BLaER1 (cell line): ENCODE measurements at regions not wholly inside any gene's neighbourhood (a gene's known extent, or its start where the extent isn't known, plus 50 kb on each side); places are given as distances from the start of the nearest gene placed in this dataset.

Experiments
- H3K27ac ChIP-seq: shearing (Covaris generic); formaldehyde crosslinking; 2 replicates; pipeline ENCODE4 v1.8.1; 2022
- H3K27me3 ChIP-seq: shearing (Covaris generic); formaldehyde crosslinking; 2 replicates; pipeline ENCODE4 v1.8.1; 2022
- H3K36me3 ChIP-seq: shearing (Covaris generic); formaldehyde crosslinking; 2 replicates; pipeline ENCODE4 v1.8.1; 2022
- H3K4me1 ChIP-seq: shearing (Covaris generic); formaldehyde crosslinking; 2 replicates; pipeline ENCODE4 v1.8.1; 2022
- H3K4me2 ChIP-seq: shearing (Covaris generic); formaldehyde crosslinking; 2 replicates; pipeline ENCODE4 v1.8.1; 2022
- H3K4me3 ChIP-seq: shearing (Covaris generic); formaldehyde crosslinking; 2 replicates; pipeline ENCODE4 v1.8.1; 2022
- H3K9ac ChIP-seq: shearing (Covaris generic); formaldehyde crosslinking; 2 replicates; pipeline ENCODE4 v1.8.1; 2022
- H3K9me3 ChIP-seq: shearing (Covaris generic); formaldehyde crosslinking; 2 replicates; pipeline ENCODE4 v1.8.1; 2022
- H4K20me1 ChIP-seq: shearing (Covaris generic); formaldehyde crosslinking; 2 replicates; pipeline ENCODE4 v1.8.1; 2022
- Cebpa-rat ChIP-seq: shearing (Covaris generic); IDR thresholded peaks from 2 replicates; pipeline ENCODE4 v1.8.1; 2022

- H4K20me1 ChIP-seq, result no peaks in the 10 kb centered on the region
- no peaks in the 10 kb centered on the region for H3K4me1 ChIP-seq
- H3K9ac ChIP-seq, result no peak overlapping the region
- H3K4me3 ChIP-seq, result no peak overlapping the region
- no peak overlapping the region for H3K4me2 ChIP-seq
- TF ChIP-seq Cebpa-rat, result no peak
- no peaks in the 10 kb centered on the region for H3K27me3 ChIP-seq
- H3K9me3 ChIP-seq, result no peaks in the 10 kb centered on the region
- no peak overlapping the region for H3K27ac ChIP-seq
- no peaks in the 10 kb centered on the region for H3K36me3 ChIP-seq
Observed at GRCh38 chr10:20998036-20998435, 100.9 kb upstream of the NEBL start.

GRCh38 chr10:20995123-20995987 is 98.2 kb upstream of the NEBL start:
- no peak overlapping the region for H3K27ac ChIP-seq
- H3K9ac ChIP-seq, result no peak overlapping the region
- no peaks in the 10 kb centered on the region for H3K9me3 ChIP-seq
- no peak for TF ChIP-seq Cebpa-rat
- H3K36me3 ChIP-seq, result no peaks in the 10 kb centered on the region
- H4K20me1 ChIP-seq, result no peaks in the 10 kb centered on the region
- no peak overlapping the region for H3K4me2 ChIP-seq
- no peak overlapping the region for H3K4me3 ChIP-seq
- H3K4me1 ChIP-seq, result no peaks in the 10 kb centered on the region
- H3K27me3 ChIP-seq, result no peaks in the 10 kb centered on the region

GRCh38 chr10:20993830-20994527 is 96.9 kb upstream of the NEBL start:
- no peaks in the 10 kb centered on the region for H3K4me1 ChIP-seq
- H4K20me1 ChIP-seq, result no peaks in the 10 kb centered on the region
- H3K9me3 ChIP-seq, result no peaks in the 10 kb centered on the region
- H3K4me2 ChIP-seq, result no peak overlapping the region
- H3K36me3 ChIP-seq, result no peaks in the 10 kb centered on the region
- H3K27ac ChIP-seq, result no peak overlapping the region
- H3K9ac ChIP-seq, result no peak overlapping the region
- H3K4me3 ChIP-seq, result no peak overlapping the region
- no peak for TF ChIP-seq Cebpa-rat
- H3K27me3 ChIP-seq, result no peaks in the 10 kb centered on the region

- H3K4me1 ChIP-seq, result no peaks in the 10 kb centered on the region
- TF ChIP-seq Cebpa-rat, result no peak
- H3K27ac ChIP-seq, result no peak overlapping the region
- H3K4me3 ChIP-seq, result no peak overlapping the region
- no peaks in the 10 kb centered on the region for H3K9me3 ChIP-seq
- H3K36me3 ChIP-seq, result no peaks in the 10 kb centered on the region
- H3K27me3 ChIP-seq, result no peaks in the 10 kb centered on the region
- H3K9ac ChIP-seq, result no peak overlapping the region
- H4K20me1 ChIP-seq, result no peaks in the 10 kb centered on the region
- H3K4me2 ChIP-seq, result no peak overlapping the region
Observed at GRCh38 chr10:20993389-20993788, 96.3 kb upstream of the NEBL start.

GRCh38 chr10:20991526-20991925 is 94.4 kb upstream of the NEBL start:
- Histone ChIP-seq H3K9me3 (no peaks in the 10 kb centered on the region), H3K27me3 (no peaks in the 10 kb centered on the region), H3K9ac (no peak overlapping the region), H3K36me3 (no peaks in the 10 kb centered on the region), H3K27ac (no peak overlapping the region), H3K4me2 (no peak overlapping the region), H4K20me1 (no peaks in the 10 kb centered on the region), H3K4me3 (no peak overlapping the region), H3K4me1 (no peaks in the 10 kb centered on the region)
- TF ChIP-seq Cebpa-rat, result no peak

GRCh38 chr10:20990604-20991003 is 93.5 kb upstream of the NEBL start:
- no peaks in the 10 kb centered on the region for H3K36me3 ChIP-seq
- TF ChIP-seq Cebpa-rat, result no peak
- no peak overlapping the region for H3K4me2 ChIP-seq
- H3K4me3 ChIP-seq, result no peak overlapping the region
- H4K20me1 ChIP-seq, result no peaks in the 10 kb centered on the region
- no peak overlapping the region for H3K27ac ChIP-seq
- no peaks in the 10 kb centered on the region for H3K4me1 ChIP-seq
- H3K9me3 ChIP-seq, result no peaks in the 10 kb centered on the region
- H3K27me3 ChIP-seq, result no peaks in the 10 kb centered on the region
- H3K9ac ChIP-seq, result no peak overlapping the region

GRCh38 chr10:20988357-20988983 is 91.4 kb upstream of the NEBL start:
- Histone ChIP-seq H3K4me2 (no peak overlapping the region), H3K4me3 (no peak overlapping the region), H3K9me3 (no peaks in the 10 kb centered on the region), H4K20me1 (no peaks in the 10 kb centered on the region), H3K27ac (no peak overlapping the region), H3K9ac (no peak overlapping the region), H3K27me3 (no peaks in the 10 kb centered on the region), H3K4me1 (no peaks in the 10 kb centered on the region), H3K36me3 (no peaks in the 10 kb centered on the region)
- no peak for TF ChIP-seq Cebpa-rat

GRCh38 chr10:20986049-20986448 is 88.9 kb upstream of the NEBL start:
- H3K36me3 ChIP-seq, result no peaks in the 10 kb centered on the region
- no peak overlapping the region for H3K27ac ChIP-seq
- TF ChIP-seq Cebpa-rat, result no peak
- H3K4me1 ChIP-seq, result no peaks in the 10 kb centered on the region
- no peak overlapping the region for H3K9ac ChIP-seq
- no peaks in the 10 kb centered on the region for H4K20me1 ChIP-seq
- H3K4me3 ChIP-seq, result no peak overlapping the region
- no peak overlapping the region for H3K4me2 ChIP-seq
- no peaks in the 10 kb centered on the region for H3K9me3 ChIP-seq
- no peaks in the 10 kb centered on the region for H3K27me3 ChIP-seq

- TF ChIP-seq Cebpa-rat, result no peak
- H4K20me1 ChIP-seq, result no peaks in the 10 kb centered on the region
- no peak overlapping the region for H3K4me2 ChIP-seq
- H3K36me3 ChIP-seq, result no peaks in the 10 kb centered on the region
- no peaks in the 10 kb centered on the region for H3K27me3 ChIP-seq
- no peak overlapping the region for H3K4me3 ChIP-seq
- no peak overlapping the region for H3K27ac ChIP-seq
- no peaks in the 10 kb centered on the region for H3K4me1 ChIP-seq
- H3K9ac ChIP-seq, result no peak overlapping the region
- no peaks in the 10 kb centered on the region for H3K9me3 ChIP-seq
Observed at GRCh38 chr10:20984662-20985061, 87.6 kb upstream of the NEBL start.

GRCh38 chr10:20981419-20981953 is 84.4 kb upstream of the NEBL start:
- Histone ChIP-seq H3K27me3 (no peaks in the 10 kb centered on the region), H3K36me3 (no peaks in the 10 kb centered on the region), H3K4me3 (no peak overlapping the region), H3K9me3 (no peaks in the 10 kb centered on the region), H3K9ac (no peak overlapping the region), H3K27ac (no peak overlapping the region), H3K4me1 (no peaks in the 10 kb centered on the region), H4K20me1 (no peaks in the 10 kb centered on the region), H3K4me2 (no peak overlapping the region)
- no peak for TF ChIP-seq Cebpa-rat
